Smooth muscle cell (in vitro differentiated cells): ENCODE measurements at regions not wholly inside any gene's neighbourhood (a gene's known extent, or its start where the extent isn't known, plus 50 kb on each side); places are given as distances from the start of the nearest gene placed in this dataset.

Source experiments
- DNase-seq: peaks from one replicate; lab custom pipeline; 2025; ENCODE audit not compliant: unreplicated experiment; lab: John Stamatoyannopoulos, UW
- H2AFZ ChIP-seq: fragments of 200-600 bp; sonication (generic); 2 replicates; pipeline ENCODE4 v1.6.0; 2016; ENCODE audit warnings: antibody characterized with exemption, low read depth, mild to moderate bottlenecking
- H3F3A ChIP-seq: fragments of 200-600 bp; sonication (generic); 2 replicates; pipeline ENCODE4 v1.6.0; 2017; ENCODE audit warnings: antibody characterized with exemption, low read depth
- H3K27ac ChIP-seq: fragments of 200-600 bp; sonication (generic); 2 replicates; pipeline ENCODE4 v1.5.1; 2016; ENCODE audit warnings: low read depth, mild to moderate bottlenecking
- H3K27me3 ChIP-seq: fragments of 200-600 bp; sonication (generic); 2 replicates; pipeline ENCODE4 v1.6.1; 2016; ENCODE audit warnings: low read depth, mild to moderate bottlenecking
- H3K36me3 ChIP-seq: fragments of 200-600 bp; sonication (generic); 2 replicates; pipeline ENCODE4 v1.5.1; 2016; ENCODE audit warnings: low read depth
- H3K4me1 ChIP-seq: fragments of 200-600 bp; sonication (generic); 2 replicates; pipeline ENCODE4 v1.5.1; 2016; ENCODE audit warnings: low read depth
- H3K4me2 ChIP-seq: fragments of 200-600 bp; sonication (generic); 2 replicates; pipeline ENCODE4 v1.6.0; 2016; ENCODE audit warnings: mild to moderate bottlenecking
- H3K4me3 ChIP-seq: fragments of 200-600 bp; sonication (generic); 2 replicates; pipeline ENCODE4 v1.5.1; 2016; ENCODE audit warnings: mild to moderate bottlenecking
- H3K79me2 ChIP-seq: fragments of 200-600 bp; sonication (generic); 2 replicates; pipeline ENCODE4 v1.6.0; 2016; ENCODE audit warnings: low read depth, mild to moderate bottlenecking
- H3K9ac ChIP-seq: fragments of 200-600 bp; sonication (generic); 2 replicates; pipeline ENCODE4 v1.6.0; 2016; ENCODE audit warnings: low read depth
- H3K9me3 ChIP-seq: fragments of 200-600 bp; sonication (generic); replicated peaks from 2 replicates; pipeline ENCODE4 v1.5.1; 2016; ENCODE audit warnings: low read depth
- H4K20me1 ChIP-seq: fragments of 200-600 bp; sonication (generic); 2 replicates; pipeline ENCODE4 v1.6.0; 2016; ENCODE audit warnings: low read depth
- WGBS: methylation state at CpG from one replicate; pipeline ENCODE4 v1.1.7; 2016; ENCODE audit warnings: low lambda C conversion rate; 5-methylcytosine and 5-hydroxymethylcytosine counted together
- TF ChIP-seq, protein P1 (sequence below): fragments of 200-600 bp; sonication (generic); IDR thresholded peaks from 2 replicates; pipeline ENCODE4 v1.5.1; 2017; ENCODE audit warnings: borderline replicate concordance, mild to moderate bottlenecking, antibody characterized with exemption; ENCODE audit not compliant: insufficient read depth, poor library complexity, severe bottlenecking

DNA sequence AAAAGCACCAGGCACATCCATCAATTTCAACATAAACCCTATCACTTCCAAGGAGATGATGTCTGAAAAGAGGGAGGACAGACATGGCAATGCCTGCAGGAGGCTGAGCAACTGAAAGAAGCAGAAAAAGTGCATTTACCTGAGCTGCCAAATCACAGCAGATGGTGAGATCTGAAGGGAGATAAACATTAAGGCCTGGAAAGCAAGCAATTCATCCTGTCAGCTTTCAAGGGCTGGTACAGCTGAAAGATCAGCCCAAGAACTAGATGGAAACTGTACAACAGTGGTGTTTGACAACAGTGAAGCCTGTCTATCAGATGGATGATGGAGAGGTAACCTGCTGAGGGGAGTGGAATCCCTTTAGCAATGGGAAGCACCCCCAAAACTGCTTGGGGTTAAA is 433.2 kb upstream of the ZNF608 start:
- no peak for DNase-seq
- no peak overlapping the region for H3K27ac ChIP-seq
- H3K4me2 ChIP-seq, result no peak overlapping the region
- no peaks in the 10 kb centered on the region for H3K9me3 ChIP-seq
- H3K4me1 ChIP-seq, result no peaks in the 10 kb centered on the region
- no peaks in the 10 kb centered on the region for H3K36me3 ChIP-seq
- no peaks in the 10 kb centered on the region for H4K20me1 ChIP-seq
- no peak overlapping the region for H3K9ac ChIP-seq
- no peaks in the 10 kb centered on the region for H3K27me3 ChIP-seq
- H3K79me2 ChIP-seq, result no peaks in the 10 kb centered on the region
- H3F3A ChIP-seq, result no peaks in the 10 kb centered on the region
- H2AFZ ChIP-seq, result no peak overlapping the region
- no peak overlapping the region for H3K4me3 ChIP-seq
- TF ChIP-seq, protein P1, sequence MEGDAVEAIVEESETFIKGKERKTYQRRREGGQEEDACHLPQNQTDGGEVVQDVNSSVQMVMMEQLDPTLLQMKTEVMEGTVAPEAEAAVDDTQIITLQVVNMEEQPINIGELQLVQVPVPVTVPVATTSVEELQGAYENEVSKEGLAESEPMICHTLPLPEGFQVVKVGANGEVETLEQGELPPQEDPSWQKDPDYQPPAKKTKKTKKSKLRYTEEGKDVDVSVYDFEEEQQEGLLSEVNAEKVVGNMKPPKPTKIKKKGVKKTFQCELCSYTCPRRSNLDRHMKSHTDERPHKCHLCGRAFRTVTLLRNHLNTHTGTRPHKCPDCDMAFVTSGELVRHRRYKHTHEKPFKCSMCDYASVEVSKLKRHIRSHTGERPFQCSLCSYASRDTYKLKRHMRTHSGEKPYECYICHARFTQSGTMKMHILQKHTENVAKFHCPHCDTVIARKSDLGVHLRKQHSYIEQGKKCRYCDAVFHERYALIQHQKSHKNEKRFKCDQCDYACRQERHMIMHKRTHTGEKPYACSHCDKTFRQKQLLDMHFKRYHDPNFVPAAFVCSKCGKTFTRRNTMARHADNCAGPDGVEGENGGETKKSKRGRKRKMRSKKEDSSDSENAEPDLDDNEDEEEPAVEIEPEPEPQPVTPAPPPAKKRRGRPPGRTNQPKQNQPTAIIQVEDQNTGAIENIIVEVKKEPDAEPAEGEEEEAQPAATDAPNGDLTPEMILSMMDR, result no peak

- no peaks in the 10 kb centered on the region for H4K20me1 ChIP-seq
- H3K4me3 ChIP-seq, result no peak overlapping the region
- H3K4me2 ChIP-seq, result no peak overlapping the region
- WGBS, result 68% methylated on average over 2 of the region's 2 CpGs
- H3K9ac ChIP-seq, result no peak overlapping the region
- DNase-seq, result no peak
- TF ChIP-seq, protein P1, result no peak
- no peaks in the 10 kb centered on the region for H3K9me3 ChIP-seq
- no peaks in the 10 kb centered on the region for H3K4me1 ChIP-seq
- no peaks in the 10 kb centered on the region for H3K79me2 ChIP-seq
- no peak overlapping the region for H2AFZ ChIP-seq
- no peaks in the 10 kb centered on the region for H3K27me3 ChIP-seq
- no peaks in the 10 kb centered on the region for H3K36me3 ChIP-seq
- no peak overlapping the region for H3K27ac ChIP-seq
- no peaks in the 10 kb centered on the region for H3F3A ChIP-seq
These were observed 433.9 kb upstream of the ZNF608 start for GRCh38 chr5:125180231-125180829.

DNA sequence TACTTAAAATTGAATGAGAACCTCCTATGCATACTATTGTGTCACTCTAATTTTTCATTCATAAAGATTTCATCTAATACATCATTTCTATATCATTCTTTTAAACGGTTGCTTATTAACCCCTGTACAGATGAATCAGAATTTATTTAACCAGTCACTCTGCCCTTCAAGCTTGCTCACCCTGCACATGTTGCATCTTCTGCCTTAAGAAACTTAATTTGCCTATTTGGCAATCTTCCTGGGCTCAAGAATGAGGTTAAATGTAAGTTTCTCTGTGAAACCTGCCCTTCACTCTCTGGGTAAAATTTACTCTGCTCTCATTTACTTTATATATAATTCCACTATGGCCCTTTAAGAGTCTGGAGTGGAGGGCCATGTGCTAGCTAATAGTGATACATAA is 434.7 kb upstream of the ZNF608 start:
- no peak overlapping the region for H3K27ac ChIP-seq
- no peaks in the 10 kb centered on the region for H3K79me2 ChIP-seq
- H3K9ac ChIP-seq, result no peak overlapping the region
- H3K4me1 ChIP-seq, result no peaks in the 10 kb centered on the region
- WGBS, result 85% methylated on average over 1 of the region's 1 CpG
- H3K9me3 ChIP-seq, result no peaks in the 10 kb centered on the region
- H3K4me3 ChIP-seq, result no peak overlapping the region
- no peak overlapping the region for H2AFZ ChIP-seq
- no peaks in the 10 kb centered on the region for H3K36me3 ChIP-seq
- TF ChIP-seq, protein P1, result no peak
- H3K27me3 ChIP-seq, result no peaks in the 10 kb centered on the region
- no peak for DNase-seq
- no peaks in the 10 kb centered on the region for H4K20me1 ChIP-seq
- no peak overlapping the region for H3K4me2 ChIP-seq
- no peaks in the 10 kb centered on the region for H3F3A ChIP-seq

GRCh38 chr5:125181955-125182354 is 435.5 kb upstream of the ZNF608 start:
- H3K4me3 ChIP-seq, result no peak overlapping the region
- no peaks in the 10 kb centered on the region for H3K27me3 ChIP-seq
- no peaks in the 10 kb centered on the region for H3K4me1 ChIP-seq
- no peak overlapping the region for H3K27ac ChIP-seq
- no peak for DNase-seq
- H3K4me2 ChIP-seq, result no peak overlapping the region
- H2AFZ ChIP-seq, result no peak overlapping the region
- no peaks in the 10 kb centered on the region for H3F3A ChIP-seq
- TF ChIP-seq, protein P1, result no peak
- no peaks in the 10 kb centered on the region for H3K9me3 ChIP-seq
- 88% methylated on average over 1 of the region's 1 CpG for WGBS
- H4K20me1 ChIP-seq, result no peaks in the 10 kb centered on the region
- H3K9ac ChIP-seq, result no peak overlapping the region
- H3K79me2 ChIP-seq, result no peaks in the 10 kb centered on the region
- no peaks in the 10 kb centered on the region for H3K36me3 ChIP-seq
